HG03571 (cell line): ENCODE measurements at regions not wholly inside any gene's neighbourhood (a gene's known extent, or its start where the extent isn't known, plus 50 kb on each side); places are given as distances from the start of the nearest gene placed in this dataset.
"Not testable (repeated sequence)": the region's sequence is repeated elsewhere in the genome, so short reads cannot be mapped to it uniquely, and the experiment has no call there.

ENCODE experiments used
- ATAC-seq: cut with Tn5 transposase; IDR thresholded peaks from one replicate; pipeline ENCODE4 v1.9.1; 2021; ENCODE audit not compliant: unreplicated experiment

- no peak for ATAC-seq
Observed at GRCh38 chr4:178138491-178138890, 696.3 kb upstream of the AGA start.

- ATAC-seq, result no peak
Observed at GRCh38 chr4:178140326-178140915, 698.2 kb upstream of the AGA start.

- ATAC-seq, result no peak
Observed at GRCh38 chr4:178142724-178143123, 700.5 kb upstream of the AGA start.

GRCh38 chr4:178148106-178148505 is 705.9 kb upstream of the AGA start:
- no peak for ATAC-seq

- no peak for ATAC-seq
Observed at GRCh38 chr4:178165251-178165950, 723.2 kb upstream of the AGA start.

GRCh38 chr4:178165951-178166308 is 723.7 kb upstream of the AGA start:
- no peak for ATAC-seq

GRCh38 chr4:178173771-178174170 is 731.5 kb upstream of the AGA start:
- no peak for ATAC-seq

- no peak for ATAC-seq
Observed at GRCh38 chr4:178174756-178175155, 732.5 kb upstream of the AGA start.

- no peak for ATAC-seq
Observed at GRCh38 chr4:178185517-178185916, 743.3 kb upstream of the AGA start.

- ATAC-seq, result no peak
Observed at GRCh38 chr4:178192611-178193010, 750.4 kb upstream of the AGA start.

- no peak for ATAC-seq
Observed at GRCh38 chr4:178196751-178197374, 754.6 kb upstream of the AGA start.

GRCh38 chr4:178198691-178199090 is 756.5 kb upstream of the AGA start:
- no peak for ATAC-seq

- ATAC-seq, result no peak
Observed at GRCh38 chr4:178202422-178202821, 760.2 kb upstream of the AGA start.

GRCh38 chr4:178205826-178206225 is 763.6 kb upstream of the AGA start:
- ATAC-seq, result no peak

- ATAC-seq, result no peak
Observed at GRCh38 chr4:178215309-178215708, 773.1 kb upstream of the AGA start.

GRCh38 chr4:178215763-178216162 is 773.5 kb upstream of the AGA start:
- ATAC-seq, result no peak

GRCh38 chr4:178226421-178226820 is 784.2 kb upstream of the AGA start:
- ATAC-seq, result not testable (repeated sequence)

- ATAC-seq, result no peak
Observed at GRCh38 chr4:178233906-178234305, 791.7 kb upstream of the AGA start.

- no peak for ATAC-seq
Observed at GRCh38 chr4:178240891-178241290, 798.7 kb upstream of the AGA start.

- ATAC-seq, result no peak
Observed at GRCh38 chr4:178241601-178242118, 799.4 kb upstream of the AGA start.

- no peak for ATAC-seq
Observed at GRCh38 chr4:178242655-178243054, 800.4 kb upstream of the AGA start.

- ATAC-seq, result no peak
Observed at GRCh38 chr4:178244785-178245184, 802.5 kb upstream of the AGA start.
